Tibial nerve (tissue), 4 donors: ENCODE measurements at regions not wholly inside any gene's neighbourhood (a gene's known extent, or its start where the extent isn't known, plus 50 kb on each side); places are given as distances from the start of the nearest gene placed in this dataset.

Source experiments
- EP300 ChIP-seq, 2 donors: sonication (generic); formaldehyde crosslinking; IDR thresholded peaks; one replicate each; pipeline ENCODE4 v1.6.1; 2017; ENCODE audit warnings: antibody characterized with exemption in 2 of 2, mild to moderate bottlenecking in 1 of 2
- POLR2A ChIP-seq, 2 donors: fragments of 450-650 bp; IDR thresholded peaks; one replicate each; pipeline ENCODE4 v1.6.1; 2017; ENCODE audit warnings: antibody characterized with exemption in 2 of 2, mild to moderate bottlenecking in 2 of 2, moderate library complexity in 2 of 2
- TF ChIP-seq, protein P1 (sequence below), 5 experiments: fragments of 200-600 bp in 3 of 5; fragments of 450-650 bp in 2 of 5; sonication (generic) in 3 of 5; IDR thresholded peaks; one replicate each; pipeline ENCODE4 v1.5.1; 2016 to 2019; ENCODE audit warnings: antibody characterized with exemption in 5 of 5, mild to moderate bottlenecking in 3 of 5, moderate library complexity in 2 of 5

DNA sequence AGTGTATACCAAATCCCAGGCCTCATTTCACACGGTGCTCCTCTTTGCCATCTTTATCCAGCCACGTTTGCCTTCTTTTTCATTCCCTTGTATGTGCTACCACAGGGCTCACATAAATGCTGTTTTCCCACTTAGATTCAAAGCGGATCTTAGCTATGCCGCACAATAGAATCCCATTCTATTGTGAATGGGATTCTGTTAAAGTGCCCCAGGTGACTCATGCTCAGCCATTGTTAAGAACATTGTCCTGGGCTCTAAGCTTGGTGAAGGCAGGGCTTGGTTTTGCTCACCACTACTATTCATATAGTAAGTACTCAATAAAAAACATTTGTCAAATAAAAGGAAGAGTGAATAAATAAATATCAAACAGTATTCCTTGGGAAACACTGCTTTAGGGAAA is 72.3 kb upstream of the PHYHIPL start:
- TF ChIP-seq, protein P1, sequence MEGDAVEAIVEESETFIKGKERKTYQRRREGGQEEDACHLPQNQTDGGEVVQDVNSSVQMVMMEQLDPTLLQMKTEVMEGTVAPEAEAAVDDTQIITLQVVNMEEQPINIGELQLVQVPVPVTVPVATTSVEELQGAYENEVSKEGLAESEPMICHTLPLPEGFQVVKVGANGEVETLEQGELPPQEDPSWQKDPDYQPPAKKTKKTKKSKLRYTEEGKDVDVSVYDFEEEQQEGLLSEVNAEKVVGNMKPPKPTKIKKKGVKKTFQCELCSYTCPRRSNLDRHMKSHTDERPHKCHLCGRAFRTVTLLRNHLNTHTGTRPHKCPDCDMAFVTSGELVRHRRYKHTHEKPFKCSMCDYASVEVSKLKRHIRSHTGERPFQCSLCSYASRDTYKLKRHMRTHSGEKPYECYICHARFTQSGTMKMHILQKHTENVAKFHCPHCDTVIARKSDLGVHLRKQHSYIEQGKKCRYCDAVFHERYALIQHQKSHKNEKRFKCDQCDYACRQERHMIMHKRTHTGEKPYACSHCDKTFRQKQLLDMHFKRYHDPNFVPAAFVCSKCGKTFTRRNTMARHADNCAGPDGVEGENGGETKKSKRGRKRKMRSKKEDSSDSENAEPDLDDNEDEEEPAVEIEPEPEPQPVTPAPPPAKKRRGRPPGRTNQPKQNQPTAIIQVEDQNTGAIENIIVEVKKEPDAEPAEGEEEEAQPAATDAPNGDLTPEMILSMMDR (IDR thresholded peaks at IDR 0.05) = no peak
- TF ChIP-seq EP300 (IDR thresholded peaks at IDR 0.05) (no peak), POLR2A (IDR thresholded peaks at IDR 0.05) (no peak)
